Fibroblast of mammary gland (primary cell): ENCODE measurements at regions not wholly inside any gene's neighbourhood (a gene's known extent, or its start where the extent isn't known, plus 50 kb on each side); places are given as distances from the start of the nearest gene placed in this dataset.

Experiments used
- DNase-seq: peaks from one replicate; pipeline ENCODE4 v3.0.0-alpha.2; 2010; ENCODE audit warnings: low read depth
- H3K4me3 ChIP-seq: 2 replicates; pipeline ENCODE4 v1.5.1; 2011; ENCODE audit warnings: low read depth, mild to moderate bottlenecking, low read length, moderate library complexity; ENCODE audit not compliant: control insufficient read depth
- CTCF ChIP-seq: conservative IDR thresholded peaks from 2 replicates; pipeline ENCODE4 v1.5.1; 2011; ENCODE audit warnings: low read depth, low read length, inconsistent platforms; ENCODE audit not compliant: control insufficient read depth, insufficient read depth

GRCh38 chr9:79259858-79260257 lies 311.9 kb upstream of the TLE4 start:
- H3K4me3 ChIP-seq, result no peak overlapping the region
- TF ChIP-seq CTCF, result no peak
- no peak for DNase-seq

GRCh38 chr9:79263628-79264027 lies 308.1 kb upstream of the TLE4 start:
- TF ChIP-seq CTCF, result no peak
- no peak for DNase-seq
- no peak overlapping the region for H3K4me3 ChIP-seq

- DNase-seq, result no peak
- TF ChIP-seq CTCF, result no peak
- H3K4me3 ChIP-seq, result no peak overlapping the region
Measured at GRCh38 chr9:79264041-79264440, 307.7 kb upstream of the TLE4 start.

GRCh38 chr9:79264511-79265355 lies 307.0 kb upstream of the TLE4 start:
- H3K4me3 ChIP-seq, result no peak overlapping the region

GRCh38 chr9:79266986-79267385 lies 304.8 kb upstream of the TLE4 start:
- TF ChIP-seq CTCF, result no peak
- DNase-seq, result no peak
- H3K4me3 ChIP-seq, result no peak overlapping the region

More at GRCh38 chr9:79264511-79265355, 307.0 kb upstream of the TLE4 start:
- no peak for DNase-seq
- TF ChIP-seq CTCF, result no peak

GRCh38 chr9:79268806-79269205 lies 303.0 kb upstream of the TLE4 start:
- H3K4me3 ChIP-seq, result no peak overlapping the region
- no peak for TF ChIP-seq CTCF
- DNase-seq, result no peak
